ENCODE measurements at regions not wholly inside any gene's neighbourhood (a gene's known extent, or its start where the extent isn't known, plus 50 kb on each side); places are given as distances from the start of the nearest gene placed in this dataset.

- TF ChIP-seq NFIC (IDR thresholded peaks at IDR 0.05; ENCODE audit: low read depth, low read length), result no peak
- no peak for TF ChIP-seq CTCF (IDR thresholded peaks at IDR 0.05 in 2 of 3, conservative IDR thresholded peaks at IDR 0.05 in 1 of 3; ENCODE audit: control insufficient read depth in 2 of 3, extremely low read depth in 1 of 3, insufficient read depth in 1 of 3, low read depth in 3 of 3, low read length in 3 of 3)
- no peak for TF ChIP-seq EZH2 (IDR thresholded peaks at IDR 0.05; ENCODE audit: borderline replicate concordance, control insufficient read depth, low read depth, low read length)
- no peak for TF ChIP-seq BACH1 (IDR thresholded peaks at IDR 0.05; ENCODE audit: borderline replicate concordance)
- TF ChIP-seq MLLT1 (IDR thresholded peaks at IDR 0.05), result no peak
- no peak for TF ChIP-seq ETV6 (conservative IDR thresholded peaks at IDR 0.05 in 1 of 2, IDR thresholded peaks at IDR 0.05 in 1 of 2; ENCODE audit: borderline replicate concordance in 1 of 2, low read depth in 1 of 2)
- TF ChIP-seq ATF2 (IDR thresholded peaks at IDR 0.05; ENCODE audit: low read length), result no peak
- TF ChIP-seq FOXK2 (IDR thresholded peaks at IDR 0.05), result no peak
- TF ChIP-seq CBX3 (IDR thresholded peaks at IDR 0.05; ENCODE audit: borderline replicate concordance, low read depth), result no peak
- TF ChIP-seq CEBPB (IDR thresholded peaks at IDR 0.05; ENCODE audit: borderline replicate concordance in 1 of 2, low read depth in 2 of 2, low read length in 2 of 2), result no peak
- TF ChIP-seq IRF3 (IDR thresholded peaks at IDR 0.05), result no peak
- TF ChIP-seq FOS (IDR thresholded peaks at IDR 0.05; ENCODE audit: borderline replicate concordance, extremely low read depth, insufficient read length), result no peak
- no peak for TF ChIP-seq SUPT20H (IDR thresholded peaks at IDR 0.05; ENCODE audit: borderline replicate concordance, control insufficient read depth, low read depth, low read length)
Observed at GRCh38 chr4:27085396-27085795, 224.8 kb downstream of the STIM2 start.

Data from GM12878 (cell line).